DND-41 (cell line): ENCODE measurements at regions not wholly inside any gene's neighbourhood (a gene's known extent, or its start where the extent isn't known, plus 50 kb on each side); places are given as distances from the start of the nearest gene placed in this dataset.

Source experiments
- CTCF ChIP-seq: IDR thresholded peaks from 2 replicates; pipeline ENCODE4 v1.5.1; 2012; ENCODE audit warnings: borderline replicate concordance, low read length, moderate library complexity, mild to moderate bottlenecking; ENCODE audit not compliant: poor library complexity, severe bottlenecking; ENCODE audit errors: extremely low read depth
- EZH2 ChIP-seq: IDR thresholded peaks from 3 replicates; pipeline ENCODE4 v1.6.1; 2012; ENCODE audit warnings: borderline replicate concordance, low read depth, mild to moderate bottlenecking, moderate library complexity, low read length, inconsistent platforms; ENCODE audit not compliant: severe bottlenecking

GRCh38 chr19:30804751-30805150 is 432.6 kb downstream of the ZNF536 start:
- TF ChIP-seq CTCF (no peak), EZH2 (no peak)
